HepG2 (cell line): ENCODE measurements at regions not wholly inside any gene's neighbourhood (a gene's known extent, or its start where the extent isn't known, plus 50 kb on each side); places are given as distances from the start of the nearest gene placed in this dataset.

Experiments used
- ATAC-seq: fragments of 200-7000 bp; cut with Tn5 transposase; 3 replicates; pipeline ENCODE4 v1.9.1; 2020; ENCODE audit warnings: mild to moderate bottlenecking, moderate library complexity
- BruUV-seq: library from RNA; stranded (reverse); fragments of 400-500 nt; replicated peaks from 2 replicates; lab custom pipeline; 2021; lab: Mats Ljungman, UMichigan
- CTCF ChIA-PET: fragments of 300-600 bp; formaldehyde crosslinking; extraction: SDS; loops from one replicate; lab custom pipeline; 2021; ENCODE audit warnings: low total read pairs, inconsistent platforms, low intra/inter-chr PET ratio; lab: Yijun Ruan, JAX
- POLR2A ChIA-PET: fragments of 350-600 bp; sonication (Branson Sonifier 250); formaldehyde crosslinking; loops from one replicate; lab custom pipeline; 2020; ENCODE audit warnings: antibody characterized with exemption, inconsistent platforms; lab: Yijun Ruan, JAX
- DNase-seq: peaks from one replicate; pipeline ENCODE4 v3.0.0-alpha.2; 2015; ENCODE audit warnings: low spot score
- FAIRE-seq: peaks from 3 replicates; lab custom pipeline; 2011; peaks lifted over from hg19 to GRCh38; lab: Jason Lieb, UNC
- H2AFZ ChIP-seq: one replicate; pipeline ENCODE4 v1.6.1; 2011; ENCODE audit warnings: low read length, inconsistent platforms
- H3K27ac ChIP-seq: fragments of 300-600 bp; 3 replicates; pipeline ENCODE4 v1.8.0; 2011; ENCODE audit warnings: mixed run types, mild to moderate bottlenecking, mixed read lengths, low read length, inconsistent platforms; ENCODE audit not compliant: insufficient read depth; ENCODE audit errors: extremely low read length
- H3K27me3 ChIP-seq, 2 experiments: fragments of 200-600 bp in 1 of 2; 2 replicates in 1 of 2; 3 replicates in 1 of 2; pipeline versions ENCODE4 v1.6.0 to v1.8.0; 2011; ENCODE audit warnings: low read length in 2 of 2, mild to moderate bottlenecking in 2 of 2, moderate library complexity in 2 of 2, inconsistent platforms in 1 of 2; ENCODE audit not compliant: insufficient read depth in 2 of 2, control insufficient read depth in 1 of 2
- H3K36me3 ChIP-seq, 2 experiments: fragments of 200-600 bp in 1 of 2; replicated peaks in 1 of 2; 2 replicates in 1 of 2; 3 replicates in 1 of 2; pipeline versions ENCODE4 v1.5.1 to v1.8.0; 2011; ENCODE audit warnings: low read length in 2 of 2, inconsistent platforms in 1 of 2; ENCODE audit not compliant: insufficient read depth in 2 of 2, control insufficient read depth in 1 of 2
- H3K4me1 ChIP-seq: 2 replicates; pipeline ENCODE4 v1.5.1; 2012; ENCODE audit warnings: low read length, inconsistent platforms; ENCODE audit not compliant: insufficient read depth
- H3K4me2 ChIP-seq: 2 replicates; pipeline ENCODE4 v1.6.0; 2011; ENCODE audit warnings: low read depth, low read length, inconsistent platforms
- H3K4me3 ChIP-seq, 3 experiments: fragments of 200-600 bp in 1 of 3; sonication (generic), shearing (Covaris generic) in 1 of 3; replicated peaks in 1 of 3; 2 replicates each; pipeline ENCODE4 v1.5.1; 2011 to 2016; ENCODE audit warnings: low read length in 3 of 3, inconsistent platforms in 2 of 3, low read depth in 2 of 3, mild to moderate bottlenecking in 2 of 3, control low read depth in 1 of 3, mixed read lengths in 1 of 3; ENCODE audit not compliant: insufficient read depth in 1 of 3
- H3K79me2 ChIP-seq: one replicate; pipeline ENCODE4 v1.6.1; 2011; ENCODE audit warnings: low read length, inconsistent platforms; ENCODE audit not compliant: insufficient read depth
- H3K9ac ChIP-seq: 2 replicates; pipeline ENCODE4 v1.6.0; 2011; ENCODE audit warnings: mild to moderate bottlenecking, low read depth, low read length, inconsistent platforms; ENCODE audit not compliant: insufficient read depth
- H3K9me3 ChIP-seq: 2 replicates; pipeline ENCODE4 v1.5.1; 2012; ENCODE audit warnings: mild to moderate bottlenecking, low read length
- H4K20me1 ChIP-seq: 2 replicates; pipeline ENCODE4 v1.6.0; 2011; ENCODE audit warnings: inconsistent platforms, mild to moderate bottlenecking, low read length, moderate library complexity; ENCODE audit not compliant: insufficient read depth
- BCLAF1 ChIP-seq: fragments of 450-650 bp; IDR thresholded peaks from 2 replicates; pipeline ENCODE4 v1.6.1; 2017; ENCODE audit warnings: mild to moderate bottlenecking
- RNF2 ChIP-seq: fragments of 450-650 bp; conservative IDR thresholded peaks from 2 replicates; pipeline ENCODE4 v1.6.1; 2016; ENCODE audit warnings: low read depth
- SMAD3 ChIP-seq: sonication (generic); formaldehyde crosslinking; IDR thresholded peaks from 2 replicates; pipeline ENCODE4 v1.4.0; 2020; ENCODE audit warnings: missing genetic modification reagents
- YY1 ChIP-seq: IDR thresholded peaks from 2 replicates; pipeline ENCODE4 v1.6.1; 2011; ENCODE audit warnings: low read length, low read depth, moderate library complexity, mild to moderate bottlenecking; ENCODE audit not compliant: insufficient read depth, insufficient replicate concordance
- ZMAT3 ChIP-seq: sonication (generic); formaldehyde crosslinking; conservative IDR thresholded peaks from 2 replicates; pipeline ENCODE4 v1.7.0; 2021; ENCODE audit warnings: missing genetic modification reagents
- ZNF232 ChIP-seq: sonication (generic); formaldehyde crosslinking; IDR thresholded peaks from 2 replicates; pipeline ENCODE4 v1.4.0; 2020; ENCODE audit warnings: missing genetic modification reagents, borderline replicate concordance
- ZNF501 ChIP-seq: sonication (generic); formaldehyde crosslinking; IDR thresholded peaks from 2 replicates; pipeline ENCODE4 v1.5.1; 2020; ENCODE audit warnings: mild to moderate bottlenecking, moderate library complexity, missing genetic modification reagents
- ZNF512B ChIP-seq: sonication (generic); formaldehyde crosslinking; IDR thresholded peaks from 2 replicates; pipeline ENCODE4 v1.5.1; 2020; ENCODE audit warnings: missing genetic modification reagents, mild to moderate bottlenecking, borderline replicate concordance
- ZNF691 ChIP-seq: sonication (generic); formaldehyde crosslinking; IDR thresholded peaks from 2 replicates; pipeline ENCODE4 v1.4.0; 2020; ENCODE audit warnings: missing genetic modification reagents, low read depth, mild to moderate bottlenecking, borderline replicate concordance
- WGBS: methylation state at CpG from one replicate; pipeline ENCODE4 v1.1.6; 2017; ENCODE audit warnings: low lambda C conversion rate; 5-methylcytosine and 5-hydroxymethylcytosine counted together
- in situ Hi-C: cut with HindIII; loops from 2 replicates; pipeline ENCODE4 v1.10.0; 2017; ENCODE audit warnings: low pct_unique_long_range_greater_than_20kb; ENCODE audit not compliant: extremely low pct_ligation_motif_present
- intact Hi-C: fragments of 100-400 bp; cut with micrococcal nuclease; formaldehyde crosslinking; loops from one replicate; pipeline ENCODE4 v1.10.0; 2022; ENCODE audit not compliant: unreplicated experiment

GRCh38 chr3:64844558-64844957, 156.8 kb upstream of the ADAMTS9 start (continued):
- TF ChIP-seq ZNF512B (CRISPR knock-in tag) (no peak), ZMAT3 (CRISPR knock-in tag) (no peak), YY1 (no peak)
- TF ChIP-seq, all 625 proteins: peak for 0

GRCh38 chr3:64837986-64838735, 150.4 kb upstream of the ADAMTS9 start:
- Histone ChIP-seq H3K9me3 (no peaks in the 10 kb centered on the region), H3K36me3 (no peaks in the 10 kb centered on the region), H3K4me3 (no peak overlapping the region), H4K20me1 (no peaks in the 10 kb centered on the region), H3K27me3 (no peaks in the 10 kb centered on the region), H2AFZ (no peak overlapping the region), H3K79me2 (no peaks in the 10 kb centered on the region), H3K27ac (no peak overlapping the region), H3K9ac (no peak overlapping the region), H3K4me2 (no peak overlapping the region), H3K4me1 (no peaks in the 10 kb centered on the region)
- in situ Hi-C loops: no loop called here
- ChIA-PET CTCF (no interaction called here), POLR2A (no interaction called here)
- FAIRE-seq (no peak), DNase-seq (no peak), ATAC-seq (no peak)
- 16% methylated on average over 6 of the region's 6 CpGs for WGBS
- TF ChIP-seq RNF2 (no peak), ZNF232 (CRISPR knock-in tag) (no peak), SMAD3 (CRISPR knock-in tag) (no peak), BCLAF1 (no peak), ZNF691 (CRISPR knock-in tag) (no peak), ZNF501 (CRISPR knock-in tag) (no peak)
- intact Hi-C loops: no loop called here
- no TSS peak for BruUV-seq
